ENCODE measurements at regions not wholly inside any gene's neighbourhood (a gene's known extent, or its start where the extent isn't known, plus 50 kb on each side); places are given as distances from the start of the nearest gene placed in this dataset.

DNA sequence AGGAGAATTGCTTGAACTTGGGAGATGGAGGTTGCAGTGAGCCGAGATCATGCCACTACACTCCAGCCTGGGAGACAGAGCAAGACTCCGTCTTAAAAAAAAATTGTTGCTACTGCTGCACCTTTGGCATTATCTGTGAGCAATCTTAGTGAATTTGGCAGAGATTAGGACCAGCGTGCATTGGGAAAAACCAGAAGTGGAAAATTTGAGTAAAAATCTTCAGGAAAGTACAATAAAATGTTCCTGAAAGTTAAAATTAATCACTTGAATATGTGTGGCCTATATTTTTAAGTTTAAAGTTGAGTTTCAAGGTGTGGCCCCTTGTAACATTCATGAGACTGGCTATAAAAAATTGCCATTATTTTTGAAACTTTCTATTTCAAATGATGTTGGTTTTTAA, 85.1 kb downstream of the SPRY1 start:
- Histone ChIP-seq H3K36me3 (no peaks in the 10 kb centered on the region), H3K27me3 (replicated peaks in 1 of 7) (no peaks in the 10 kb centered on the region), H3K9me3 (no peaks in the 10 kb centered on the region), H3K4me3 (no peak overlapping the region), H3K4me1 (peaks cover 0 to 27% (median 8%) of the 10 kb centered on the region in 6 donors), H3K27ac (no peak overlapping the region)
- no peak for DNase-seq
- intact Hi-C loops (cut with DNase I; ENCODE audit: low total_unique reads) = no loop called here
- 81 to 96% (median 91%) methylated on average over 3 of the region's 3 CpGs for WGBS, 5 donors
- no peak for TF ChIP-seq POLR2AphosphoS5 (IDR thresholded peaks at IDR 0.05)
- no peak for TF ChIP-seq POLR2A (IDR thresholded peaks at IDR 0.05)
- TF ChIP-seq, protein P1, sequence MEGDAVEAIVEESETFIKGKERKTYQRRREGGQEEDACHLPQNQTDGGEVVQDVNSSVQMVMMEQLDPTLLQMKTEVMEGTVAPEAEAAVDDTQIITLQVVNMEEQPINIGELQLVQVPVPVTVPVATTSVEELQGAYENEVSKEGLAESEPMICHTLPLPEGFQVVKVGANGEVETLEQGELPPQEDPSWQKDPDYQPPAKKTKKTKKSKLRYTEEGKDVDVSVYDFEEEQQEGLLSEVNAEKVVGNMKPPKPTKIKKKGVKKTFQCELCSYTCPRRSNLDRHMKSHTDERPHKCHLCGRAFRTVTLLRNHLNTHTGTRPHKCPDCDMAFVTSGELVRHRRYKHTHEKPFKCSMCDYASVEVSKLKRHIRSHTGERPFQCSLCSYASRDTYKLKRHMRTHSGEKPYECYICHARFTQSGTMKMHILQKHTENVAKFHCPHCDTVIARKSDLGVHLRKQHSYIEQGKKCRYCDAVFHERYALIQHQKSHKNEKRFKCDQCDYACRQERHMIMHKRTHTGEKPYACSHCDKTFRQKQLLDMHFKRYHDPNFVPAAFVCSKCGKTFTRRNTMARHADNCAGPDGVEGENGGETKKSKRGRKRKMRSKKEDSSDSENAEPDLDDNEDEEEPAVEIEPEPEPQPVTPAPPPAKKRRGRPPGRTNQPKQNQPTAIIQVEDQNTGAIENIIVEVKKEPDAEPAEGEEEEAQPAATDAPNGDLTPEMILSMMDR (IDR thresholded peaks at IDR 0.05 in 8 of 11, conservative IDR thresholded peaks at IDR 0.05 in 3 of 11) = no peak

DNA sequence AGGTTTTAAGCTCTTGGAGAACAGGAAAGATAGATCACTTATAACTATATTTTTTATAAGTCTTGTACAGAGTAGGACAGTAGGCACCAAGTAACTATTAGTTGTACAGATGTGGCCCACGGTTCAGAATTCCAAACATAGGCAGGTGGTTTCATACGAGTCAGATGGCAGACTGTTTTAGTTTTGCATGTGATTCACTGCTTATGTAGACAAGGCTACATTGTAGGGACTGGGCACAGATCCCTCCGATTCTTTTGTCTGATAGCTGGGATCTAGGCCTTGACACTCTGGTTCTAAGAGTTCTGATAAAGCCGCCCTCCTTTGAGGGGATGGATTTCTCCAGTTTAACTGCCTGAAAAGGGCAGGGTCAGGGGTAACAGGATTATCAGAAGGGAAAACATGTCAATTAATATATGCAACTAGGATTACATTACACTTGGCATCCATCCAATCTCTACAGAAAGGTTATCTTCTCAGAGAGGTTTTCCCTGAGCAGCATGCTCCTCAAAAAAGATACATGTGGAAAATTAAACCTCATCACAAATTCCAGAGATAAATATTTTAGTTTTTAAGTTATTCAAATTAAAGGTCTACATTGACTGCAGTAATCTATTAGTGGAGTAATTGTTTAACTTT, 87.8 kb downstream of the SPRY1 start:
- peaks cover 0 to 8% (median 0%) of the 10 kb centered on the region in 6 donors for H3K4me1 ChIP-seq
- TF ChIP-seq POLR2A (IDR thresholded peaks at IDR 0.05) = no peak
- no peak for TF ChIP-seq POLR2AphosphoS5 (IDR thresholded peaks at IDR 0.05)
- TF ChIP-seq, protein P1 (IDR thresholded peaks at IDR 0.05 in 8 of 11, conservative IDR thresholded peaks at IDR 0.05 in 3 of 11) = no peak
- intact Hi-C loops (cut with DNase I; ENCODE audit: low total_unique reads) = no loop called here
- no peaks in the 10 kb centered on the region for H3K27me3 ChIP-seq (replicated peaks in 1 of 7)
- no peak for DNase-seq
- no peaks in the 10 kb centered on the region for H3K36me3 ChIP-seq
- 59 to 87% (median 78%) methylated on average over 4 of the region's 4 CpGs for WGBS, 5 donors
- H3K27ac ChIP-seq = no peak overlapping the region
- no peak overlapping the region for H3K4me3 ChIP-seq
- H3K9me3 ChIP-seq = no peaks in the 10 kb centered on the region

DNA sequence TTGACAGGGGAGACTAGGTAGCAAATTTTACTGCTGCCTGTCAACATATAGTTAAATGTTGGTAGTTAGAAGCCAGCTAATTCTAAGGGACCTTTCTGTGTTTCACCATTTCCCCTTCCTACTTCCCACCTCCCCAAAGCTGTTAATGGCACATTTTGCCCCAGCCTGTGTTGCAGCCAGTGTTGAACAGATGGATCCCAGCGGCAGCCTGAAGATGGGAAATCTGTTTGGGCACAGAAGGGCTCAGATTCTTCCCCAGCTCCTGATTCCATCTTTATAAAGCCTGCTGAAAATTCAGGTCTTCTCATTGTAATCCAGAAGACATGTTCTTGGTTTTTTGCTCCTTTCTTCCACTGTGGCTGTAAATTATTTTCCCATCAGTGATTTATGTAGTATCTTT, 89.0 kb downstream of the SPRY1 start:
- Histone ChIP-seq H3K4me1 (no peaks in the 10 kb centered on the region), H3K27me3 (replicated peaks in 1 of 7) (no peaks in the 10 kb centered on the region), H3K4me3 (no peak overlapping the region), H3K36me3 (no peaks in the 10 kb centered on the region), H3K27ac (no peak overlapping the region), H3K9me3 (no peaks in the 10 kb centered on the region)
- TF ChIP-seq POLR2AphosphoS5 (IDR thresholded peaks at IDR 0.05) (no peak), POLR2A (IDR thresholded peaks at IDR 0.05) (no peak)
- TF ChIP-seq, protein P1 (IDR thresholded peaks at IDR 0.05 in 8 of 11, conservative IDR thresholded peaks at IDR 0.05 in 3 of 11) = no peak
- 50 to 83% (median 72%) methylated on average over 1 of the region's 1 CpG for WGBS, 5 donors
- intact Hi-C loops (cut with DNase I; ENCODE audit: low total_unique reads) = no loop called here
- DNase-seq = no peak

DNA sequence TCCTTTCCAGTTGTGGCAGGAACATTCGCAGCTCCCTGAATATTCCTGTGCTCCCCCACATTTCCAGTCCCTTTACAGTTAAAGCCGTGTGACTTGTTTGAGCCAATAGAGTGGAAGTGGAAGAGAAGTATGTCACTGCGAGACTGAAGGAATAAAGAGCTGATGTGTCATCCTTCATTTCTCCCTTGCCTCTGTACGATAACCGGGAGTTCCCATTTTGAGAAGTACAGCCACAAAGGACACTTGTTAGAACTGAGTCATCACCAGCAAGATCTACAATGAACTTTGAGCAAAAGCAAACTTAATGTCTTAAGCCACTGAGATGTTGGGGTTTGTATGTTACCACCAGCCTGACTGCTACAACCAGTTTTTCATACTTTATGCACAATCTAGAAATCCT, 92.3 kb downstream of the SPRY1 start:
- 41 to 55% (median 44%) methylated on average over 5 of the region's 5 CpGs for WGBS, 5 donors
- intact Hi-C loops (cut with DNase I; ENCODE audit: low total_unique reads) = no loop called here

More for the DNA sequence above, 92.3 kb downstream of the SPRY1 start:
- no peaks in the 10 kb centered on the region for H3K27me3 ChIP-seq (replicated peaks in 1 of 7)
- H3K36me3 ChIP-seq = no peaks in the 10 kb centered on the region
- no peaks in the 10 kb centered on the region for H3K9me3 ChIP-seq
- no peak for DNase-seq
- H3K4me3 ChIP-seq = no peak overlapping the region
- TF ChIP-seq POLR2AphosphoS5 (IDR thresholded peaks at IDR 0.05) = no peak
- TF ChIP-seq, protein P1 (IDR thresholded peaks at IDR 0.05 in 8 of 11, conservative IDR thresholded peaks at IDR 0.05 in 3 of 11) = no peak
- no peak for TF ChIP-seq POLR2A (IDR thresholded peaks at IDR 0.05)
- H3K27ac ChIP-seq = no peak overlapping the region
- H3K4me1 ChIP-seq = no peaks in the 10 kb centered on the region
